HG02973 (cell line): ENCODE measurements at regions not wholly inside any gene's neighbourhood (a gene's known extent, or its start where the extent isn't known, plus 50 kb on each side); places are given as distances from the start of the nearest gene placed in this dataset.
"Not testable (repeated sequence)": the region's sequence is repeated elsewhere in the genome, so short reads cannot be mapped to it uniquely, and the experiment has no call there.

ENCODE experiments used
- ATAC-seq: cut with Tn5 transposase; IDR thresholded peaks from one replicate; pipeline ENCODE4 v1.9.1; 2021; ENCODE audit warnings: moderate library complexity; ENCODE audit not compliant: unreplicated experiment

DNA sequence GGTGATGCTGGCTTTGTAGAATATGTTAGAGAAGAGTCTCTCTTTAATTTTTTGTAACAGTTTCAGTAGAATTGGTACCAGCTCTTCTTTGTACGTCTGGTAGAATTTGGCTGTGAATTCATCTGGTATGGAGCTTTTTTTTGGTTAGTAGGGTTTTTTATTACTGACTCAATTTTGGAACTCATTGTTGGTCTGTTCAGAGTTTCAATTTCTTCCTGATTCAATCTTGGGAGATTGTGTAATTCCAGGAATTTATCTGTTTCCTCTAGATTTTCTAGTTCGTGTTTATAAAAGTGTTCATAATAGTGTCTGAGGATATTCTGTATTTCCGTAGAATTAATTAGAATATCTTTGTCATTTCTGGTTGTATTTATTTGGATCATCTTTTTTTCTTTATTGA, 943.5 kb downstream of the TRIB2 start:
- ATAC-seq = no peak

GRCh38 chr2:13662055-13662454, 945.3 kb downstream of the TRIB2 start:
- ATAC-seq = no peak

DNA sequence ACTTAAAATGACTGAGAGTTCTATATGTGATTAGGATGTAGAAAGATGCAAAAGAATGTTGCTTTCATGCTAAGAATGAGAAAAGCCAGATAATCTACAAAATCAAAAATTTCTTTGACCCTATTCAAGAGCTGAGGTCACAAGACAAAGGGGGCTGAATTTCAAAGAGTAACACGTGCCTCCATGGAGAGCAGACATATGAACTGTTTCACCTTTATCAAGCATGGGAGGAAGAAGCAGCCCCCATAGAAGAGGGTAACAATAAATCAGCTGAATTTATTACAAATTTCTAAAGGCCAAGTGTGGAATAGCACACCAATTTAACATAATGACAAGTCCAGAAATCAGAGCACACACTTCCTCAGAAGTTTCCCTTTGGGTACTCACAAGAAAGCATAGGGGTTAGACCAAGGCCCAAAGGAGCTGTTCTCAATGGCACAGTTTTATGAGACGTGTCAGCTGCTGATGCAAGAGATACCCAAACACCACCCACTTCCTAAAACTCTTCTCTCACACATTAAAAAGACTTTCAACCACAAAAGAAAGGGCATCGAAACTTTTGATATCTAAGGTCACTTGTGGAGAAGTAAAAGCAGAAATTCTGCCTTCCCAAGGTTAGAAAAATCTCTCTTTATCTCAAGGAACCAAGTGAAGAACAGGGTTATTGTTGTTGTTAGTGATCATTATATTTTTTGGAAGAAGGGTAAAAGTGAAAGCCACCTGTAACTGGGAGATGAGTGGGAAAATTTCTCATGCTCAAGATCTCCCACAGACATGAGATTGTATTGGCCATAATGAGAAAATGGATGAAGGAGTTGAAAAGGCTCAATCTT, 950.1 kb downstream of the TRIB2 start:
- peak; percentile 91 for ATAC-seq

- ATAC-seq = peak; percentile 35
These were observed 950.6 kb downstream of the TRIB2 start for GRCh38 chr2:13667415-13667757.

GRCh38 chr2:13669607-13670006, 952.9 kb downstream of the TRIB2 start:
- ATAC-seq = no peak

GRCh38 chr2:13673821-13674220, 957.1 kb downstream of the TRIB2 start:
- not testable (repeated sequence) for ATAC-seq

DNA sequence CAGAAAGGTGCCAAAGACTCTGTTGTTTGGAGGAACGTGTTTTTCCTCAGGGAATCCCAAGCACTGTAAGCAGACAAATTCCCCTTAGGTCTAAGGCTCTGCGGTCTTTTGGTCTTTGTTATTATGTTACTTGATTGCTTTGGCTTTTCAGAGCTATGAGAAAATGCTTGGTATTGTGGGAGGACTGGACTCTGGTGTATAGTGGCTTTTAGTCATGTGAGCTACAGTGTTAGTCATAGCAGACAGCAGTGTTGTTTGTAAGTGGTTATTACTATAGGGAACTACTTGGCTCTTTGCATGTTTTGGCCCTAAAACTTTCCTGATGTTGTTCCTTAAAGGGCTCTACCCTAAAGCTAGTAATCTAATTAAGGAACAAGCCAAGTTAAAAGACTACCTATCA, 956.2 kb upstream of the LRATD1 start:
- ATAC-seq = peak; percentile 72

GRCh38 chr2:13681936-13682335, 950.6 kb upstream of the LRATD1 start:
- ATAC-seq = no peak

DNA sequence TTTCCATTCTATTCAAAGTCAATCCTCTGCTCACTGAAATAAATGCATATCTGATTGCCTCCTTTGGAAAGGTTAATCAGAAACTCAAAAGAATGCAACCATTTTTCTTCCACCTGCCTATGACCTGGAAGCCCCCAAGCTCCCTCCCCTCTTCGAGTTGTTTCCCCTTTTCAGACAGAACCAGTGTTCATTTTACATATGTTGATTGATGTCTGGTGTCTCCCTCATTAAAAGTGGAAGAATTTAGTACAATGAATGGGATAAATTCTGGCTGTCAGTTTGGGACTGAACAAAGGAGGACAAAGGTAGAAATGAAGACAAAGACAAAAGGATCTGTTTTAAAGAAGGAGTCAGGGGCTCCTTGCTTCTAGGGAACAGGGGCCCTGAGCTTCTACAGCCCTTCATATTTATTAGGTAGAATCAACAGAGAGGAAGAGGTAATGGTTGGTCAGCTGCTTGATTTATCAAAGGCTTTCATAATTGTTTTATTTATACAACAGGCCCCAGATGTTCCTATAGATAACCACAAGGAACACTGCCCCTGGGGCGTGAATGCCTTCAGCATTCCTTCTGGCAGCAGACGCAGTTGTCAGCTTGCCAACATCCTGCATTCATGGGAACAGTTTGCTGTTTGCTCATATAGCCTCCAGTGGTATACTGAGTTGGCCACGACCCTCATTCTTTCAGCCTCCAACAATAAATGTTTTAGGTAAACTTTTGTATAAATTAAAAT, 949.8 kb upstream of the LRATD1 start:
- no peak for ATAC-seq

- no peak for ATAC-seq
These were observed 946.3 kb upstream of the LRATD1 start for GRCh38 chr2:13686262-13686661.

- ATAC-seq = no peak
These were observed 937.8 kb upstream of the LRATD1 start for GRCh38 chr2:13694673-13695072.

- ATAC-seq = no peak
These were observed 935.9 kb upstream of the LRATD1 start for GRCh38 chr2:13696601-13697000.

DNA sequence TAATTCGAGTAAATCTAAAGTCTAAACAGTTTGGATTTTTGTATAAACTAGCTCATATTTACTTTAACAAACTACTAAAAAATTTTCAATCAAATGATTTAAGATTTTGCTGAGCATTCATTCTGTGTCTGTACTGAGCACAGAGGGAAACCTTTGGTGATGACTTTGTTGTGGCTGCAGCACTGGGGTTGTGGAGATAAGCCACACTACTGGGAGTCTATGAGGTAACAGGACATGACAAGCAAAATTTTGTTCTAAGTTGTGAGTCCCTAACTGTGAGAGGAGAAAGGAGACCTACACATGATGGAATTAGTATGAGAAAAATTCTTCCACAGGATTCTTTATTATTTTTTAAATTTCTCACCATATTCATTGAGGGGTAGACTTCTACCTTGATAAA, 933.7 kb upstream of the LRATD1 start:
- ATAC-seq = no peak

DNA sequence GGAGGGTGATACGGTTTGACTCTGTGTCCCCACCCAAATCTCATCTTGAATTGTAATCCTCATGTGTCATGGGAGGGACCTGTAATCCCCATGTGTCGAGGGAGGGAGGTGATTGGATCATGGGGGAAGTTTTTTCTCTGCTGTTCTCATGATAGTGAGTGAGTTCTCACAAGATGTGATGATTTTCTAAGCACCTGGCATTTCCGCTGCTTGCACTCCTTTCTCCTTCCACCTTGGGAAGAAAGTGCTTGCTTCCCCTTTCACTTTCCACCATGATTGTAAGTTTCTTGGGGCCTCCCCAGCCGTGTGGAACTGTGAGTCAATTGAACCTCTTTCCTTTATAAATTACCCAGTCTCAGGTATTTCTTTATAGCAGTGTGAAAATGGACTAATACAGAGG, 932.6 kb upstream of the LRATD1 start:
- ATAC-seq = not testable (repeated sequence)

- no peak for ATAC-seq
These were observed 921.4 kb upstream of the LRATD1 start for GRCh38 chr2:13711154-13711553.

- ATAC-seq = no peak
These were observed 918.1 kb upstream of the LRATD1 start for GRCh38 chr2:13714466-13714865.

DNA sequence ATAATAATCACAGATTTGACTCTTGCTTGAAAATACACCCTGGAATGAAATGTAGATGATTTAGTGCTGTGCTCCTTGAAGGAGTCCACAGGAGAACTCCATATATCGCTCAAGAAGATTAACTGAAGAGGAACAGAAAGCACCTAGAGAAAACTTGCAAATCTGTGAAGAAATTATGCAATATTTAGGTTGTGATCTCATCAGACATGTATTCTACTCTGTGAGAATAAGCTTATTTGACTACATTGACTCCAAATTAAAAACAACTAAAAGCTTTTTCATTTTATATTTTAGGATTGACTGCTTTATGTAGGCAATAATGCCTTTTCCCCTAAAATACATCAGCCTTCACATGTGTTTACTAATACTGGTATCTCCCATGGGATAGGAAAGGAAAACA, 906.6 kb upstream of the LRATD1 start:
- ATAC-seq = no peak

DNA sequence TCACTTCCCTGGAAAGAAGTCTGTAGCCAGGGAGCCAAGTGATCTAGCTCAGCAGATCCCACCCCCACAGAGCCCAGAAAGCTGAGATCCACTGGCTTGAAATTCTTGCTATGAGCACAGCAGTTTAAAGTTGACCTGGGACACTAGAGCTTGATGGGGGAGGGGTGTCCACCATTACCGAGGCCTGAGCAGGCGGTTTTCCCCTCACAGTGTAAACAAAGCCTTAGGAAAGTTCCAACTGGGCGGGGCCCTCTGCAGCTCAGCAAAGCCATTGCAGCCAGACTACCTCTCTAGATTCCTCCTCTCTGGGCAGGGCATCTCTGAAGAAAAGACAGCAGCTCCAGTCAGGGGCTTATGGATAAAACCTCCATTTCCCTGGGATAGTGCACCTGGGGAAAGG, 887.2 kb upstream of the LRATD1 start:
- no peak for ATAC-seq

GRCh38 chr2:13751955-13752354, 880.6 kb upstream of the LRATD1 start:
- ATAC-seq = no peak

DNA sequence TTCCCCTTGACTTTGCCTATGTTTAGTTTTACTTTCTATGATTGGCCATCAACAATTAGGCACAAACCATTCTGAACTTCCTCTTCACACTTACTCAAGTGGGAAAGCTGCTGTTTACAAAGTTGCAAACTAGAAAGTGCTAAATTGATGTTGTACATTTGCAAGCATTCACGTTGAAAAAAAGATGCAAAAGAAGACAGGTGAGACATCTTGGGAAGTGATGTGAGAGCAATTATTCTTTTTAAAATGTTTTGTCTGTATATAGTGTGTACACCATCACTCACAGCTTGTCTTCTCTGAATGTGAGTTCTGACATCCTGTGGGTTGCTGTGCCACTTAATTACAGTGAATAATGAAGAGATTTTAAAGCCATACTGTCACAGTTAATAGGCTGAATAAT, 874.1 kb upstream of the LRATD1 start:
- ATAC-seq = no peak

GRCh38 chr2:13768274-13768673, 864.2 kb upstream of the LRATD1 start:
- no peak for ATAC-seq

- ATAC-seq = no peak
These were observed 862.2 kb upstream of the LRATD1 start for GRCh38 chr2:13770279-13770678.
